WTC11 (cell line): ENCODE measurements at regions not wholly inside any gene's neighbourhood (a gene's known extent, or its start where the extent isn't known, plus 50 kb on each side); places are given as distances from the start of the nearest gene placed in this dataset.

Experiments
- ATAC-seq: fragments of 200-7000 bp; cut with Tn5 transposase; 2 replicates; pipeline ENCODE4 v1.10.0; 2021; ENCODE audit warnings: mild to moderate bottlenecking, moderate library complexity
- CTCF ChIA-PET: fragments of 300-600 bp; sonication (Branson Sonifier 250); formaldehyde crosslinking; loops from one replicate; lab custom pipeline; 2021; ENCODE audit warnings: antibody characterized with exemption; lab: Charles Lee
- POLR2A ChIA-PET: fragments of 350-600 bp; sonication (Branson Sonifier 250); formaldehyde crosslinking; loops from one replicate; lab custom pipeline; 2021; ENCODE audit warnings: antibody characterized with exemption; lab: Charles Lee
- DNase-seq: peaks from one replicate; pipeline ENCODE4 v3.0.0; 2021; ENCODE audit warnings: low spot score
- H3K27ac Mint-ChIP-seq: 2 replicates; pipeline ENCODE4 v1.8.0; 2021; ENCODE audit warnings: mixed read lengths
- H3K27me3 Mint-ChIP-seq: 2 replicates; pipeline ENCODE4 v1.8.0; 2021; ENCODE audit warnings: low read depth, mild to moderate bottlenecking, moderate library complexity, mixed read lengths
- H3K36me3 Mint-ChIP-seq: 2 replicates; pipeline ENCODE4 v1.8.0; 2021; ENCODE audit warnings: mixed read lengths
- H3K4me1 Mint-ChIP-seq: 2 replicates; pipeline ENCODE4 v1.8.0; 2022; ENCODE audit warnings: mixed read lengths
- H3K4me3 Mint-ChIP-seq: 2 replicates; pipeline ENCODE4 v1.8.0; 2021; ENCODE audit warnings: mild to moderate bottlenecking, moderate library complexity, mixed read lengths
- H3K9me3 Mint-ChIP-seq: 2 replicates; pipeline ENCODE4 v1.8.0; 2021; ENCODE audit warnings: mixed read lengths
- ATF1 ChIP-seq: sonication (generic); formaldehyde crosslinking; IDR thresholded peaks from 2 replicates; pipeline ENCODE4 v1.8.1; 2023; ENCODE audit warnings: mild to moderate bottlenecking, moderate library complexity, missing genetic modification reagents
- ESRRA ChIP-seq: sonication (generic); formaldehyde crosslinking; IDR thresholded peaks from 2 replicates; pipeline ENCODE4 v1.8.1; 2022; ENCODE audit warnings: mild to moderate bottlenecking, missing genetic modification reagents, borderline replicate concordance
- ETV6 ChIP-seq: sonication (generic); formaldehyde crosslinking; IDR thresholded peaks from 2 replicates; pipeline ENCODE4 v1.8.1; 2022; ENCODE audit warnings: mild to moderate bottlenecking, missing genetic modification reagents
- FOXJ3 ChIP-seq: sonication (generic); formaldehyde crosslinking; IDR thresholded peaks from 2 replicates; pipeline ENCODE4 v1.9.0; 2021; ENCODE audit warnings: missing genetic modification reagents, mild to moderate bottlenecking, borderline replicate concordance
- FOXP1 ChIP-seq: sonication (generic); formaldehyde crosslinking; IDR thresholded peaks from 2 replicates; pipeline ENCODE4 v1.8.0; 2022; ENCODE audit warnings: missing genetic modification reagents, mild to moderate bottlenecking, moderate library complexity, borderline replicate concordance
- GTF2I ChIP-seq: fragments of 250-450 bp; sonication (Bioruptor Pico); conservative IDR thresholded peaks from 2 replicates; pipeline ENCODE4 v1.4.0; 2021; ENCODE audit warnings: mild to moderate bottlenecking
- JAZF1 ChIP-seq: fragments of 250-450 bp; sonication (Bioruptor Pico); IDR thresholded peaks from 2 replicates; pipeline ENCODE4 v1.9.0; 2021; ENCODE audit warnings: moderate library complexity, mild to moderate bottlenecking, inconsistent platforms
- KAT7 ChIP-seq: sonication (generic); formaldehyde crosslinking; IDR thresholded peaks from 2 replicates; pipeline ENCODE4 v1.8.1; 2023; ENCODE audit warnings: missing genetic modification reagents, mild to moderate bottlenecking, borderline replicate concordance
- NFE2L1 ChIP-seq: sonication (generic); formaldehyde crosslinking; IDR thresholded peaks from 2 replicates; pipeline ENCODE4 v1.8.1; 2023; ENCODE audit warnings: missing genetic modification reagents
- RELA ChIP-seq: sonication (generic); formaldehyde crosslinking; IDR thresholded peaks from 2 replicates; pipeline ENCODE4 v1.8.1; 2022; ENCODE audit warnings: missing genetic modification reagents, mild to moderate bottlenecking, borderline replicate concordance
- RORB ChIP-seq: fragments of 250-450 bp; sonication (Bioruptor Pico); IDR thresholded peaks from 2 replicates; pipeline ENCODE4 v1.9.0; 2021; ENCODE audit warnings: mild to moderate bottlenecking
- SP1 ChIP-seq: sonication (generic); formaldehyde crosslinking; conservative IDR thresholded peaks from 2 replicates; pipeline ENCODE4 v1.8.1; 2022; ENCODE audit warnings: missing genetic modification reagents
- TEAD1 ChIP-seq: sonication (generic); formaldehyde crosslinking; IDR thresholded peaks from 2 replicates; pipeline ENCODE4 v1.8.0; 2022; ENCODE audit warnings: mild to moderate bottlenecking, missing genetic modification reagents
- TEAD4 ChIP-seq: sonication (generic); formaldehyde crosslinking; IDR thresholded peaks from 2 replicates; pipeline ENCODE4 v1.8.0; 2022; ENCODE audit warnings: mild to moderate bottlenecking, missing genetic modification reagents
- ZNF416 ChIP-seq: fragments of 250-450 bp; sonication (Bioruptor Pico); IDR thresholded peaks from 2 replicates; pipeline ENCODE4 v1.9.0; 2021; ENCODE audit warnings: mild to moderate bottlenecking, inconsistent platforms
- TF ChIP-seq, protein P1 (sequence below): sonication (generic); formaldehyde crosslinking; IDR thresholded peaks from 2 replicates; pipeline ENCODE4 v1.8.1; 2022; ENCODE audit warnings: mild to moderate bottlenecking, moderate library complexity, missing genetic modification reagents
- TF ChIP-seq, protein P2 (sequence below): sonication (generic); formaldehyde crosslinking; IDR thresholded peaks from 2 replicates; pipeline ENCODE4 v1.8.0; 2022; ENCODE audit warnings: mild to moderate bottlenecking, missing genetic modification reagents
- TF ChIP-seq, protein P3 (sequence below): fragments of 250-450 bp; sonication (Bioruptor Pico); IDR thresholded peaks from 2 replicates; pipeline ENCODE4 v2.1.2; 2022; ENCODE audit warnings: mild to moderate bottlenecking, moderate library complexity
- TF ChIP-seq, protein P4 (sequence below): sonication (generic); formaldehyde crosslinking; IDR thresholded peaks from 2 replicates; pipeline ENCODE4 v1.8.0; 2022; ENCODE audit warnings: mild to moderate bottlenecking, missing genetic modification reagents
- TF ChIP-seq, protein P5 (sequence below): sonication (generic); formaldehyde crosslinking; IDR thresholded peaks from 2 replicates; pipeline ENCODE4 v1.8.1; 2023; ENCODE audit warnings: mild to moderate bottlenecking, missing genetic modification reagents
- TF ChIP-seq, protein P6 (sequence below): sonication (generic); formaldehyde crosslinking; IDR thresholded peaks from 2 replicates; pipeline ENCODE4 v1.8.1; 2023; ENCODE audit warnings: mild to moderate bottlenecking, missing genetic modification reagents, borderline replicate concordance

DNA sequence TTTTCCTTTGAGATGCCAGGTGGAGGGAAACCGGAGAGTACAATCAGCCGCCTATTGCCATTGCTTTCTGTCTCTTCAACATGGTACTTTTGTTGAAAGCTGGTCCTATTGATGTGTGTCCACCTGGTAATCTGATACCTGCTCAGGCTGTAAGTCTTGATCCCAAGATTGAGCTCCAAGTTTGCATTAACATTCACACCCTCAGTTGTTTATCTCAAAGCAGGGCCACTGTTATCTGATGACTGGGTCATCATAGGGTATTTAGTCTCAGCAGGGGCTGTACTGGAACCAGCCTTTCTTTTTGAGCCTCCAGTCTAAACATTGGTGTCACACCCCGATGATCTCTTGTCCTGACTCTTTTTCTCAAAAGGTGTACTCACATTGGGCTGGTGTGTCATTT is 370.3 kb upstream of the TOM1L1 start:
- ATAC-seq (peak; percentile 52), DNase-seq (no peak)
- ChIA-PET CTCF (no interaction called here), POLR2A (no interaction called here)
- Mint-ChIP-seq H3K27ac (no peak overlapping the region), H3K4me3 (no peak overlapping the region), H3K9me3 (peaks cover 42% of the 10 kb centered on the region), H3K27me3 (no peaks in the 10 kb centered on the region), H3K36me3 (peaks cover 11% of the 10 kb centered on the region), H3K4me1 (peaks cover 3% of the 10 kb centered on the region; the same call in 1 of the 2 replicates)
- no peak for TF ChIP-seq NFE2L1
- TF ChIP-seq RORB (CRISPR knock-in tag), result no peak
- TF ChIP-seq TEAD4 (CRISPR knock-in tag), result no peak
- TF ChIP-seq, protein P1, sequence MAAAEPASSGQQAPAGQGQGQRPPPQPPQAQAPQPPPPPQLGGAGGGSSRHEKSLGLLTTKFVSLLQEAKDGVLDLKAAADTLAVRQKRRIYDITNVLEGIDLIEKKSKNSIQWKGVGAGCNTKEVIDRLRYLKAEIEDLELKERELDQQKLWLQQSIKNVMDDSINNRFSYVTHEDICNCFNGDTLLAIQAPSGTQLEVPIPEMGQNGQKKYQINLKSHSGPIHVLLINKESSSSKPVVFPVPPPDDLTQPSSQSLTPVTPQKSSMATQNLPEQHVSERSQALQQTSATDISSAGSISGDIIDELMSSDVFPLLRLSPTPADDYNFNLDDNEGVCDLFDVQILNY (CRISPR knock-in tag), result no peak
- TF ChIP-seq KAT7 (CRISPR knock-in tag), result no peak
- TF ChIP-seq SP1 (CRISPR knock-in tag), result no peak
- TF ChIP-seq, protein P2, sequence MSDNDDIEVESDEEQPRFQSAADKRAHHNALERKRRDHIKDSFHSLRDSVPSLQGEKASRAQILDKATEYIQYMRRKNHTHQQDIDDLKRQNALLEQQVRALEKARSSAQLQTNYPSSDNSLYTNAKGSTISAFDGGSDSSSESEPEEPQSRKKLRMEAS, result no peak
- TF ChIP-seq, protein P3, sequence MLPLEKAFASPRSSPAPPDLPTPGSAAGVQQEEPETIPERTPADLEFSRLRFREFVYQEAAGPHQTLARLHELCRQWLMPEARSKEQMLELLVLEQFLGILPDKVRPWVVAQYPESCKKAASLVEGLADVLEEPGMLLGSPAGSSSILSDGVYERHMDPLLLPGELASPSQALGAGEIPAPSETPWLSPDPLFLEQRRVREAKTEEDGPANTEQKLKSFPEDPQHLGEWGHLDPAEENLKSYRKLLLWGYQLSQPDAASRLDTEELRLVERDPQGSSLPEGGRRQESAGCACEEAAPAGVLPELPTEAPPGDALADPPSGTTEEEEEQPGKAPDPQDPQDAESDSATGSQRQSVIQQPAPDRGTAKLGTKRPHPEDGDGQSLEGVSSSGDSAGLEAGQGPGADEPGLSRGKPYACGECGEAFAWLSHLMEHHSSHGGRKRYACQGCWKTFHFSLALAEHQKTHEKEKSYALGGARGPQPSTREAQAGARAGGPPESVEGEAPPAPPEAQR (CRISPR knock-in tag), result no peak
- TF ChIP-seq ETV6 (CRISPR knock-in tag), result no peak
- TF ChIP-seq, protein P4, sequence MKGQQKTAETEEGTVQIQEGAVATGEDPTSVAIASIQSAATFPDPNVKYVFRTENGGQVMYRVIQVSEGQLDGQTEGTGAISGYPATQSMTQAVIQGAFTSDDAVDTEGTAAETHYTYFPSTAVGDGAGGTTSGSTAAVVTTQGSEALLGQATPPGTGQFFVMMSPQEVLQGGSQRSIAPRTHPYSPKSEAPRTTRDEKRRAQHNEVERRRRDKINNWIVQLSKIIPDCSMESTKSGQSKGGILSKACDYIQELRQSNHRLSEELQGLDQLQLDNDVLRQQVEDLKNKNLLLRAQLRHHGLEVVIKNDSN (CRISPR knock-in tag), result no peak
- no peak for TF ChIP-seq RELA (CRISPR knock-in tag)
- no peak for TF ChIP-seq ATF1 (CRISPR knock-in tag)
- no peak for TF ChIP-seq GTF2I (CRISPR knock-in tag)
- no peak for TF ChIP-seq ZNF416 (CRISPR knock-in tag)
- TF ChIP-seq, protein P5, sequence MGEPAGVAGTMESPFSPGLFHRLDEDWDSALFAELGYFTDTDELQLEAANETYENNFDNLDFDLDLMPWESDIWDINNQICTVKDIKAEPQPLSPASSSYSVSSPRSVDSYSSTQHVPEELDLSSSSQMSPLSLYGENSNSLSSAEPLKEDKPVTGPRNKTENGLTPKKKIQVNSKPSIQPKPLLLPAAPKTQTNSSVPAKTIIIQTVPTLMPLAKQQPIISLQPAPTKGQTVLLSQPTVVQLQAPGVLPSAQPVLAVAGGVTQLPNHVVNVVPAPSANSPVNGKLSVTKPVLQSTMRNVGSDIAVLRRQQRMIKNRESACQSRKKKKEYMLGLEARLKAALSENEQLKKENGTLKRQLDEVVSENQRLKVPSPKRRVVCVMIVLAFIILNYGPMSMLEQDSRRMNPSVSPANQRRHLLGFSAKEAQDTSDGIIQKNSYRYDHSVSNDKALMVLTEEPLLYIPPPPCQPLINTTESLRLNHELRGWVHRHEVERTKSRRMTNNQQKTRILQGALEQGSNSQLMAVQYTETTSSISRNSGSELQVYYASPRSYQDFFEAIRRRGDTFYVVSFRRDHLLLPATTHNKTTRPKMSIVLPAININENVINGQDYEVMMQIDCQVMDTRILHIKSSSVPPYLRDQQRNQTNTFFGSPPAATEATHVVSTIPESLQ (CRISPR knock-in tag), result no peak
- no peak for TF ChIP-seq FOXP1 (CRISPR knock-in tag)
- TF ChIP-seq, protein P6, sequence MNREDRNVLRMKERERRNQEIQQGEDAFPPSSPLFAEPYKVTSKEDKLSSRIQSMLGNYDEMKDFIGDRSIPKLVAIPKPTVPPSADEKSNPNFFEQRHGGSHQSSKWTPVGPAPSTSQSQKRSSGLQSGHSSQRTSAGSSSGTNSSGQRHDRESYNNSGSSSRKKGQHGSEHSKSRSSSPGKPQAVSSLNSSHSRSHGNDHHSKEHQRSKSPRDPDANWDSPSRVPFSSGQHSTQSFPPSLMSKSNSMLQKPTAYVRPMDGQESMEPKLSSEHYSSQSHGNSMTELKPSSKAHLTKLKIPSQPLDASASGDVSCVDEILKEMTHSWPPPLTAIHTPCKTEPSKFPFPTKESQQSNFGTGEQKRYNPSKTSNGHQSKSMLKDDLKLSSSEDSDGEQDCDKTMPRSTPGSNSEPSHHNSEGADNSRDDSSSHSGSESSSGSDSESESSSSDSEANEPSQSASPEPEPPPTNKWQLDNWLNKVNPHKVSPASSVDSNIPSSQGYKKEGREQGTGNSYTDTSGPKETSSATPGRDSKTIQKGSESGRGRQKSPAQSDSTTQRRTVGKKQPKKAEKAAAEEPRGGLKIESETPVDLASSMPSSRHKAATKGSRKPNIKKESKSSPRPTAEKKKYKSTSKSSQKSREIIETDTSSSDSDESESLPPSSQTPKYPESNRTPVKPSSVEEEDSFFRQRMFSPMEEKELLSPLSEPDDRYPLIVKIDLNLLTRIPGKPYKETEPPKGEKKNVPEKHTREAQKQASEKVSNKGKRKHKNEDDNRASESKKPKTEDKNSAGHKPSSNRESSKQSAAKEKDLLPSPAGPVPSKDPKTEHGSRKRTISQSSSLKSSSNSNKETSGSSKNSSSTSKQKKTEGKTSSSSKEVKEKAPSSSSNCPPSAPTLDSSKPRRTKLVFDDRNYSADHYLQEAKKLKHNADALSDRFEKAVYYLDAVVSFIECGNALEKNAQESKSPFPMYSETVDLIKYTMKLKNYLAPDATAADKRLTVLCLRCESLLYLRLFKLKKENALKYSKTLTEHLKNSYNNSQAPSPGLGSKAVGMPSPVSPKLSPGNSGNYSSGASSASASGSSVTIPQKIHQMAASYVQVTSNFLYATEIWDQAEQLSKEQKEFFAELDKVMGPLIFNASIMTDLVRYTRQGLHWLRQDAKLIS (CRISPR knock-in tag), result no peak

DNA sequence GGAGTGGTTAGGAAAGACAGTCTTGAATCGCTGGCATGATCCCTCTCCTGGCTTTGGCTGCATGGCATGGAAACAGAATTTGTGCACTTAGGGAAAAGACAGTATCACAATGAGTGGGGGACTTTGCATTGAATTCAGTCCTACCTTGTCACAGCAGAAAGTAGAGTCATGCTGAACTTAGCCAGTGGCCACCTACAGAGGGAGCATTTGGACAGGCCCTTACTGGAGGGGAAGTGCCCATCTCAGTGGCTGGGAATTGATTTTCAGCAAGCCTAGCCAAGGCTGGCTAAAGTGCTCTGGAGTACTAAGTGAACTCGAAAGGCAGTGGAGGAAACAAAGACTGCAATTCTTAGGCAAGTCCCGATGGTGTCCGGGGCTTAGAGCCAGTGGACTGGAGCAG is 364.3 kb upstream of the TOM1L1 start:
- TF ChIP-seq FOXJ3 (no peak), ESRRA (CRISPR knock-in tag) (no peak), TEAD1 (no peak), JAZF1 (CRISPR knock-in tag) (no peak)
- H3K27ac Mint-ChIP-seq, result no peak overlapping the region
- DNase-seq, result no peak
- POLR2A ChIA-PET, result no interaction called here
- H3K27me3 Mint-ChIP-seq, result no peaks in the 10 kb centered on the region
- H3K4me1 Mint-ChIP-seq, result no peaks in the 10 kb centered on the region
- ATAC-seq, result no peak; the same call in 1 of the 2 replicates
- peaks cover 31% of the 10 kb centered on the region for H3K36me3 Mint-ChIP-seq
- CTCF ChIA-PET, result no interaction called here
- peaks cover 65% of the 10 kb centered on the region for H3K9me3 Mint-ChIP-seq
- no peak overlapping the region for H3K4me3 Mint-ChIP-seq
